ENCODE measurements at regions not wholly inside any gene's neighbourhood (a gene's known extent, or its start where the extent isn't known, plus 50 kb on each side); places are given as distances from the start of the nearest gene placed in this dataset.

GRCh38 chr5:66454186-66455078 lies 141.8 kb upstream of the MAST4 start:
- no peaks in the 10 kb centered on the region for H3K4me1 ChIP-seq (ENCODE audit: control insufficient read depth in 2 of 2, insufficient read depth in 1 of 2, low read depth in 1 of 2, low read length in 2 of 2)
- no peak for DNase-seq (ENCODE audit: low spot score)
- H2BK12ac ChIP-seq (ENCODE audit: low read length): no peak overlapping the region
- H3K79me1 ChIP-seq (ENCODE audit: low read depth, low read length): no peaks in the 10 kb centered on the region
- no peak overlapping the region for H3K18ac ChIP-seq (ENCODE audit: low read length)
- no peaks in the 10 kb centered on the region for H3K27me3 ChIP-seq (ENCODE audit: control insufficient read depth in 3 of 3, insufficient read depth in 3 of 3, low read depth in 1 of 3, low read length in 3 of 3)
- H3K4ac ChIP-seq (ENCODE audit: low read length): no peak overlapping the region
- H2AFZ ChIP-seq (ENCODE audit: low read length): no peak overlapping the region
- H3K9me3 ChIP-seq (replicated peaks in 1 of 2; ENCODE audit: control insufficient read depth in 2 of 2, insufficient read depth in 1 of 2, low read depth in 1 of 2, low read length in 2 of 2): peaks cover 0 to 2% of the 10 kb centered on the region in 2 donors
- no peak overlapping the region for H2BK15ac ChIP-seq (ENCODE audit: low read length)
- no peak overlapping the region for H2BK120ac ChIP-seq (ENCODE audit: low read depth, low read length)
- no peak overlapping the region for H3K23ac ChIP-seq (ENCODE audit: low read depth, low read length, poor library complexity)
- no peaks in the 10 kb centered on the region for H3K36me3 ChIP-seq (replicated peaks in 1 of 2; ENCODE audit: control insufficient read depth in 2 of 2, insufficient read depth in 2 of 2, low read length in 2 of 2)
- no peak overlapping the region for H3K9ac ChIP-seq (ENCODE audit: low read depth, low read length, poor library complexity)
- no peak overlapping the region for H3K27ac ChIP-seq (replicated peaks; ENCODE audit: low read length)
- no peak overlapping the region for H4K91ac ChIP-seq (ENCODE audit: low read depth, low read length, poor library complexity)
- H2BK5ac ChIP-seq (ENCODE audit: low read length): no peak overlapping the region
- H3K4me2 ChIP-seq (ENCODE audit: insufficient read depth, low read length, poor library complexity, severe bottlenecking): no peak overlapping the region
- H4K8ac ChIP-seq (ENCODE audit: low read depth, low read length): no peak overlapping the region
- H3K4me3 ChIP-seq (ENCODE audit: low read length in 2 of 2): no peak overlapping the region
- H2AK5ac ChIP-seq (ENCODE audit: low read depth, low read length): no peak overlapping the region
- H3K14ac ChIP-seq (ENCODE audit: low read length): no peak overlapping the region
- no CpG with 5 or more reads among the region's 13 CpGs for WGBS, 2 donors (ENCODE audit: extremely low coverage in 2 of 2, insufficient read length in 2 of 2, insufficient replicate concordance in 1 of 2)

- no peak overlapping the region for H3K14ac ChIP-seq (ENCODE audit: low read length)
- H3K9me3 ChIP-seq (replicated peaks in 1 of 2; ENCODE audit: control insufficient read depth in 2 of 2, insufficient read depth in 1 of 2, low read depth in 1 of 2, low read length in 2 of 2): no peaks in the 10 kb centered on the region
- no peak overlapping the region for H3K18ac ChIP-seq (ENCODE audit: low read length)
- no peak overlapping the region for H4K8ac ChIP-seq (ENCODE audit: low read depth, low read length)
- H3K36me3 ChIP-seq (replicated peaks in 1 of 2; ENCODE audit: control insufficient read depth in 2 of 2, insufficient read depth in 2 of 2, low read length in 2 of 2): no peaks in the 10 kb centered on the region
- no peak overlapping the region for H3K4ac ChIP-seq (ENCODE audit: low read length)
- H3K4me3 ChIP-seq (ENCODE audit: low read length in 2 of 2): no peak overlapping the region
- no peak overlapping the region for H2BK12ac ChIP-seq (ENCODE audit: low read length)
- no peak overlapping the region for H3K9ac ChIP-seq (ENCODE audit: low read depth, low read length, poor library complexity)
- no peak overlapping the region for H2BK120ac ChIP-seq (ENCODE audit: low read depth, low read length)
- no peak overlapping the region for H2AFZ ChIP-seq (ENCODE audit: low read length)
- H4K91ac ChIP-seq (ENCODE audit: low read depth, low read length, poor library complexity): no peak overlapping the region
- no peaks in the 10 kb centered on the region for H3K79me1 ChIP-seq (ENCODE audit: low read depth, low read length)
- no peak overlapping the region for H2AK5ac ChIP-seq (ENCODE audit: low read depth, low read length)
- no peak overlapping the region for H3K23ac ChIP-seq (ENCODE audit: low read depth, low read length, poor library complexity)
- 100% methylated on average over 2 of the region's 3 CpGs; no CpG with 5 or more reads in 1 of the 2 donors for WGBS, 2 donors (ENCODE audit: extremely low coverage in 2 of 2, insufficient read length in 2 of 2, insufficient replicate concordance in 1 of 2)
- no peaks in the 10 kb centered on the region for H3K4me1 ChIP-seq (ENCODE audit: control insufficient read depth in 2 of 2, insufficient read depth in 1 of 2, low read depth in 1 of 2, low read length in 2 of 2)
- no peak overlapping the region for H2BK5ac ChIP-seq (ENCODE audit: low read length)
- peaks cover 0 to 6% (median 0%) of the 10 kb centered on the region in 3 experiments for H3K27me3 ChIP-seq (ENCODE audit: control insufficient read depth in 3 of 3, insufficient read depth in 3 of 3, low read depth in 1 of 3, low read length in 3 of 3)
- no peak overlapping the region for H2BK15ac ChIP-seq (ENCODE audit: low read length)
- no peak overlapping the region for H3K4me2 ChIP-seq (ENCODE audit: insufficient read depth, low read length, poor library complexity, severe bottlenecking)
- no peak for DNase-seq (ENCODE audit: low spot score)
- no peak overlapping the region for H3K27ac ChIP-seq (replicated peaks; ENCODE audit: low read length)
Observed at GRCh38 chr5:66459728-66460127, 136.5 kb upstream of the MAST4 start.

- Histone ChIP-seq H3K9me3 (replicated peaks in 1 of 2; ENCODE audit: control insufficient read depth in 2 of 2, insufficient read depth in 1 of 2, low read depth in 1 of 2, low read length in 2 of 2) (peaks cover 0 to 4% of the 10 kb centered on the region in 2 donors), H3K14ac (ENCODE audit: low read length) (no peak overlapping the region), H3K18ac (ENCODE audit: low read length) (no peak overlapping the region), H3K4me2 (ENCODE audit: insufficient read depth, low read length, poor library complexity, severe bottlenecking) (no peak overlapping the region), H3K79me1 (ENCODE audit: low read depth, low read length) (no peaks in the 10 kb centered on the region), H2BK12ac (ENCODE audit: low read length) (no peak overlapping the region), H2AK5ac (ENCODE audit: low read depth, low read length) (no peak overlapping the region), H2AFZ (ENCODE audit: low read length) (no peak overlapping the region), H4K8ac (ENCODE audit: low read depth, low read length) (no peak overlapping the region), H2BK5ac (ENCODE audit: low read length) (no peak overlapping the region), H3K36me3 (replicated peaks in 1 of 2; ENCODE audit: control insufficient read depth in 2 of 2, insufficient read depth in 2 of 2, low read length in 2 of 2) (no peaks in the 10 kb centered on the region), H3K23ac (ENCODE audit: low read depth, low read length, poor library complexity) (no peak overlapping the region), H3K9ac (ENCODE audit: low read depth, low read length, poor library complexity) (no peak overlapping the region), H2BK120ac (ENCODE audit: low read depth, low read length) (no peak overlapping the region), H3K4me1 (ENCODE audit: control insufficient read depth in 2 of 2, insufficient read depth in 1 of 2, low read depth in 1 of 2, low read length in 2 of 2) (no peaks in the 10 kb centered on the region), H2BK15ac (ENCODE audit: low read length) (no peak overlapping the region), H3K4ac (ENCODE audit: low read length) (no peak overlapping the region), H3K27me3 (ENCODE audit: control insufficient read depth in 3 of 3, insufficient read depth in 3 of 3, low read depth in 1 of 3, low read length in 3 of 3) (peaks cover 0 to under 1% (median 0%) of the 10 kb centered on the region in 3 experiments), H3K4me3 (ENCODE audit: low read length in 2 of 2) (no peak overlapping the region), H3K27ac (replicated peaks; ENCODE audit: low read length) (no peak overlapping the region), H4K91ac (ENCODE audit: low read depth, low read length, poor library complexity) (no peak overlapping the region)
- no peak for DNase-seq (ENCODE audit: low spot score)
- WGBS, 2 donors (ENCODE audit: extremely low coverage in 2 of 2, insufficient read length in 2 of 2, insufficient replicate concordance in 1 of 2): no CpG with 5 or more reads among the region's 4 CpGs
Observed at GRCh38 chr5:66467564-66467963, 128.6 kb upstream of the MAST4 start.

- Histone ChIP-seq H3K27me3 (ENCODE audit: control insufficient read depth in 3 of 3, insufficient read depth in 3 of 3, low read depth in 1 of 3, low read length in 3 of 3) (no peaks in the 10 kb centered on the region), H2AK5ac (ENCODE audit: low read depth, low read length) (no peak overlapping the region), H3K4me1 (ENCODE audit: control insufficient read depth in 2 of 2, insufficient read depth in 1 of 2, low read depth in 1 of 2, low read length in 2 of 2) (no peaks in the 10 kb centered on the region), H3K14ac (ENCODE audit: low read length) (no peak overlapping the region), H3K9ac (ENCODE audit: low read depth, low read length, poor library complexity) (no peak overlapping the region), H3K23ac (ENCODE audit: low read depth, low read length, poor library complexity) (no peak overlapping the region), H3K36me3 (replicated peaks in 1 of 2; ENCODE audit: control insufficient read depth in 2 of 2, insufficient read depth in 2 of 2, low read length in 2 of 2) (no peaks in the 10 kb centered on the region), H4K8ac (ENCODE audit: low read depth, low read length) (no peak overlapping the region), H3K4ac (ENCODE audit: low read length) (no peak overlapping the region), H3K4me3 (ENCODE audit: low read length in 2 of 2) (no peak overlapping the region), H2BK12ac (ENCODE audit: low read length) (no peak overlapping the region), H2BK15ac (ENCODE audit: low read length) (no peak overlapping the region), H2BK120ac (ENCODE audit: low read depth, low read length) (no peak overlapping the region), H3K79me1 (ENCODE audit: low read depth, low read length) (no peaks in the 10 kb centered on the region), H3K4me2 (ENCODE audit: insufficient read depth, low read length, poor library complexity, severe bottlenecking) (no peak overlapping the region), H4K91ac (ENCODE audit: low read depth, low read length, poor library complexity) (no peak overlapping the region), H3K9me3 (replicated peaks in 1 of 2; ENCODE audit: control insufficient read depth in 2 of 2, insufficient read depth in 1 of 2, low read depth in 1 of 2, low read length in 2 of 2) (peaks cover 0 to 4% of the 10 kb centered on the region in 2 donors), H3K27ac (replicated peaks; ENCODE audit: low read length) (no peak overlapping the region), H2AFZ (ENCODE audit: low read length) (no peak overlapping the region), H3K18ac (ENCODE audit: low read length) (no peak overlapping the region), H2BK5ac (ENCODE audit: low read length) (no peak overlapping the region)
- WGBS, 2 donors (ENCODE audit: extremely low coverage in 2 of 2, insufficient read length in 2 of 2, insufficient replicate concordance in 1 of 2): 100% methylated on average over 1 of the region's 1 CpG; no CpG with 5 or more reads in 1 of the 2 donors
- no peak for DNase-seq (ENCODE audit: low spot score)
Observed at GRCh38 chr5:66469684-66470083, 126.5 kb upstream of the MAST4 start.

Measured in neuronal stem cell (in vitro differentiated cells).